Neural crest cell (in vitro differentiated cells): ENCODE measurements at regions not wholly inside any gene's neighbourhood (a gene's known extent, or its start where the extent isn't known, plus 50 kb on each side); places are given as distances from the start of the nearest gene placed in this dataset.

Experiments
- DNase-seq: peaks from one replicate; pipeline ENCODE4 v3.0.0; 2021; ENCODE audit warnings: low read depth, mixed read lengths, low spot score
- H3K27ac Mint-ChIP-seq: one replicate; pipeline ENCODE4 v1.8.0; 2021; ENCODE audit warnings: mild to moderate bottlenecking, mixed read lengths; ENCODE audit not compliant: unreplicated experiment
- H3K27me3 Mint-ChIP-seq: 2 replicates; pipeline ENCODE4 v1.8.0; 2021; ENCODE audit warnings: low read depth, mild to moderate bottlenecking, mixed read lengths
- H3K36me3 Mint-ChIP-seq: 2 replicates; pipeline ENCODE4 v1.8.0; 2021; ENCODE audit warnings: low read depth, mild to moderate bottlenecking, mixed read lengths
- H3K4me1 Mint-ChIP-seq: 2 replicates; pipeline ENCODE4 v1.8.0; 2021; ENCODE audit warnings: mixed read lengths
- H3K4me3 Mint-ChIP-seq: one replicate; pipeline ENCODE4 v1.8.0; 2021; ENCODE audit warnings: mild to moderate bottlenecking, mixed read lengths
- H3K9me3 Mint-ChIP-seq: 2 replicates; pipeline ENCODE4 v1.8.0; 2021; ENCODE audit warnings: mixed read lengths
- CTCF ChIP-seq: fragments of 200-600 bp; sonication (generic); conservative IDR thresholded peaks from 2 replicates; pipeline ENCODE4 v1.5.0; 2021; ENCODE audit warnings: antibody characterized with exemption, mild to moderate bottlenecking

- no peak overlapping the region for H3K4me3 Mint-ChIP-seq
- H3K27me3 Mint-ChIP-seq: peaks cover 5% of the 10 kb centered on the region
- no peaks in the 10 kb centered on the region for H3K4me1 Mint-ChIP-seq
- H3K27ac Mint-ChIP-seq: no peak overlapping the region
- peaks cover 13% of the 10 kb centered on the region for H3K9me3 Mint-ChIP-seq
- no peak for TF ChIP-seq CTCF
- DNase-seq: no peak
- H3K36me3 Mint-ChIP-seq: no peaks in the 10 kb centered on the region
Measured at GRCh38 chr17:74077231-74077630, 126.2 kb upstream of the RPL38 start.

GRCh38 chr17:74078363-74078941, 125.0 kb upstream of the RPL38 start:
- TF ChIP-seq CTCF: no peak
- no peak overlapping the region for H3K27ac Mint-ChIP-seq
- no peaks in the 10 kb centered on the region for H3K36me3 Mint-ChIP-seq
- no peak overlapping the region for H3K4me3 Mint-ChIP-seq
- peaks cover 6% of the 10 kb centered on the region for H3K9me3 Mint-ChIP-seq
- no peaks in the 10 kb centered on the region for H3K4me1 Mint-ChIP-seq
- H3K27me3 Mint-ChIP-seq: peaks cover 9% of the 10 kb centered on the region
- DNase-seq: no peak

- H3K4me3 Mint-ChIP-seq: no peak overlapping the region
- no peaks in the 10 kb centered on the region for H3K4me1 Mint-ChIP-seq
- peaks cover 7% of the 10 kb centered on the region for H3K27me3 Mint-ChIP-seq
- TF ChIP-seq CTCF: no peak
- no peak overlapping the region for H3K27ac Mint-ChIP-seq
- DNase-seq: no peak
- no peaks in the 10 kb centered on the region for H3K9me3 Mint-ChIP-seq
- H3K36me3 Mint-ChIP-seq: no peaks in the 10 kb centered on the region
Measured at GRCh38 chr17:74079537-74080300, 123.8 kb upstream of the RPL38 start.

GRCh38 chr17:74080656-74081582, 122.6 kb upstream of the RPL38 start:
- TF ChIP-seq CTCF: no peak
- Mint-ChIP-seq H3K4me3 (no peak overlapping the region), H3K4me1 (no peaks in the 10 kb centered on the region), H3K36me3 (no peaks in the 10 kb centered on the region), H3K27ac (no peak overlapping the region), H3K9me3 (peaks cover 3% of the 10 kb centered on the region), H3K27me3 (peaks cover 7% of the 10 kb centered on the region)
- DNase-seq: no peak

- TF ChIP-seq CTCF: no peak
- Mint-ChIP-seq H3K27ac (no peak overlapping the region), H3K36me3 (no peaks in the 10 kb centered on the region), H3K4me3 (no peak overlapping the region), H3K9me3 (peaks cover 3% of the 10 kb centered on the region), H3K27me3 (peaks cover 7% of the 10 kb centered on the region), H3K4me1 (no peaks in the 10 kb centered on the region)
- no peak for DNase-seq
Measured at GRCh38 chr17:74082886-74083285, 120.6 kb upstream of the RPL38 start.
